Progenitor cell of endocrine pancreas (in vitro differentiated cells): ENCODE measurements at regions not wholly inside any gene's neighbourhood (a gene's known extent, or its start where the extent isn't known, plus 50 kb on each side); places are given as distances from the start of the nearest gene placed in this dataset.

Source experiments
- DNase-seq: peaks from one replicate; pipeline ENCODE4 v3.0.0; 2021; ENCODE audit warnings: low spot score; ENCODE audit not compliant: unreplicated experiment
- H3K27ac Mint-ChIP-seq: 2 replicates; pipeline ENCODE4 v1.8.0; 2021; ENCODE audit warnings: mild to moderate bottlenecking, moderate library complexity, mixed read lengths
- H3K27me3 Mint-ChIP-seq: 2 replicates; pipeline ENCODE4 v1.8.0; 2021; ENCODE audit warnings: mixed read lengths
- H3K36me3 Mint-ChIP-seq: 2 replicates; pipeline ENCODE4 v1.8.0; 2022; ENCODE audit warnings: mixed read lengths; ENCODE audit not compliant: insufficient read depth
- H3K4me1 Mint-ChIP-seq: 2 replicates; pipeline ENCODE4 v1.8.0; 2021; ENCODE audit warnings: low read depth, mixed read lengths
- H3K4me3 Mint-ChIP-seq: 2 replicates; pipeline ENCODE4 v1.8.0; 2021; ENCODE audit warnings: low read depth, mild to moderate bottlenecking, moderate library complexity, mixed read lengths
- H3K9me3 Mint-ChIP-seq: 2 replicates; pipeline ENCODE4 v1.8.0; 2021; ENCODE audit warnings: low read depth, mixed read lengths
- CTCF ChIP-seq: fragments of 200-600 bp; sonication (generic); IDR thresholded peaks from one replicate; pipeline ENCODE4 v1.5.0; 2021; ENCODE audit warnings: antibody characterized with exemption, mild to moderate bottlenecking; ENCODE audit not compliant: unreplicated experiment

- no peak overlapping the region for H3K27ac Mint-ChIP-seq
- peaks cover 58% of the 10 kb centered on the region for H3K27me3 Mint-ChIP-seq
Measured at GRCh38 chr12:112665958-112666357, 125.6 kb upstream of the RPH3A start.

GRCh38 chr12:112671564-112671963 lies 120.0 kb upstream of the RPH3A start:
- no peaks in the 10 kb centered on the region for H3K9me3 Mint-ChIP-seq
- no peak overlapping the region for H3K27ac Mint-ChIP-seq
- TF ChIP-seq CTCF = no peak
- H3K4me3 Mint-ChIP-seq = no peak overlapping the region
- no peaks in the 10 kb centered on the region for H3K36me3 Mint-ChIP-seq
- no peaks in the 10 kb centered on the region for H3K4me1 Mint-ChIP-seq
- peaks cover 46% of the 10 kb centered on the region for H3K27me3 Mint-ChIP-seq
- DNase-seq = no peak

More at GRCh38 chr12:112665958-112666357, 125.6 kb upstream of the RPH3A start:
- no peaks in the 10 kb centered on the region for H3K4me1 Mint-ChIP-seq
- DNase-seq = no peak
- H3K9me3 Mint-ChIP-seq = no peaks in the 10 kb centered on the region
- H3K36me3 Mint-ChIP-seq = no peaks in the 10 kb centered on the region
- no peak for TF ChIP-seq CTCF
- H3K4me3 Mint-ChIP-seq = no peak overlapping the region

- no peak for TF ChIP-seq CTCF
- H3K36me3 Mint-ChIP-seq = no peaks in the 10 kb centered on the region
- no peak overlapping the region for H3K4me3 Mint-ChIP-seq
- no peaks in the 10 kb centered on the region for H3K4me1 Mint-ChIP-seq
- DNase-seq = no peak
- H3K27ac Mint-ChIP-seq = no peak overlapping the region
- H3K9me3 Mint-ChIP-seq = no peaks in the 10 kb centered on the region
- peaks cover 41% of the 10 kb centered on the region for H3K27me3 Mint-ChIP-seq
Measured at GRCh38 chr12:112674539-112674938, 117.0 kb upstream of the RPH3A start.

- TF ChIP-seq CTCF = no peak
- Mint-ChIP-seq H3K9me3 (no peaks in the 10 kb centered on the region), H3K27ac (no peak overlapping the region), H3K4me1 (no peaks in the 10 kb centered on the region), H3K27me3 (peaks cover 52% of the 10 kb centered on the region), H3K4me3 (no peak overlapping the region), H3K36me3 (no peaks in the 10 kb centered on the region)
- DNase-seq = no peak
Measured at GRCh38 chr12:112676507-112676906, 115.0 kb upstream of the RPH3A start.

GRCh38 chr12:112677050-112677765 lies 114.3 kb upstream of the RPH3A start:
- Mint-ChIP-seq H3K36me3 (no peaks in the 10 kb centered on the region), H3K4me3 (no peak overlapping the region), H3K4me1 (no peaks in the 10 kb centered on the region), H3K27me3 (peaks cover 57% of the 10 kb centered on the region), H3K9me3 (no peaks in the 10 kb centered on the region), H3K27ac (no peak overlapping the region)
- no peak for DNase-seq
- TF ChIP-seq CTCF = no peak
